ENCODE measurements at regions not wholly inside any gene's neighbourhood (a gene's known extent, or its start where the extent isn't known, plus 50 kb on each side); places are given as distances from the start of the nearest gene placed in this dataset.

DNA sequence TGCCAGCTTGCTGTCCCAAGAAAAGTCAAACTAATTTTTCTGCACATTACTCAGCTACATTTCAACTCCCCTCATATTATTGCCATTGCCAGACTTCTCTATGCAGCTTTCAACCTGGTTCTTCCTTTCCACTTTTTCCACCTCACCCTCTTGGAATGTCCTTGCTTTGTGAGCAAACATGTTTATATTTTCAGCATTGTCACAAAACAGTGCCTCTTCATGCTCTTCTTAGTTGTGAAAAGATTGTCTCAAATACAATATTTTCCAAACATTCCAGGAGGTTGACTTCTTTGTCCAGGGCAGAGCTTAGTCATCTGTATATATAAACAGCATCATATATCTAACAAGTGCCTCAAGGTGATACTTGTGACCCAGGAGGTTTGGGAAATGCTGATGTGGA, 803.3 kb upstream of the CELF4 start:
- DNase-seq: no peak

DNA sequence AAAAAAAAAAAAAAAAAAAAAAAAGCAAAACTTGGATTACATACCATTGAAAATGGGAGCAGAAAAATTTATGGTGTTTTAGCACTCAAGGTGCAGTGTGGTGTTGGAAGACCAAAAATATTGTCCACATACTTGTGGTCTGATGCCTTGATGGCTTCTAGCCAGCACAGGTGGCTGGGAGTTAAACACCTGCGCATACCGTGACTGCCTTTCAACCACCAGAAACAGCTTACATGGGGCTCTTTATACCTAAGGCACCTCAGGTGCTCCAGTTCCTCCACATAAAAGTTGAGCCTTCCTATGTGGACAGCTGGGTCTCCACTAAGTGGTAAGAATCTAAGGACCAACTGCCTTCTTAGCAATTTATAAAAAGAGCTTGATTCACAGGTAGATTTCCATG, 802.6 kb upstream of the CELF4 start:
- no peak for DNase-seq

GRCh38 chr18:38367473-38367872, 801.9 kb upstream of the CELF4 start:
- DNase-seq: no peak

DNA sequence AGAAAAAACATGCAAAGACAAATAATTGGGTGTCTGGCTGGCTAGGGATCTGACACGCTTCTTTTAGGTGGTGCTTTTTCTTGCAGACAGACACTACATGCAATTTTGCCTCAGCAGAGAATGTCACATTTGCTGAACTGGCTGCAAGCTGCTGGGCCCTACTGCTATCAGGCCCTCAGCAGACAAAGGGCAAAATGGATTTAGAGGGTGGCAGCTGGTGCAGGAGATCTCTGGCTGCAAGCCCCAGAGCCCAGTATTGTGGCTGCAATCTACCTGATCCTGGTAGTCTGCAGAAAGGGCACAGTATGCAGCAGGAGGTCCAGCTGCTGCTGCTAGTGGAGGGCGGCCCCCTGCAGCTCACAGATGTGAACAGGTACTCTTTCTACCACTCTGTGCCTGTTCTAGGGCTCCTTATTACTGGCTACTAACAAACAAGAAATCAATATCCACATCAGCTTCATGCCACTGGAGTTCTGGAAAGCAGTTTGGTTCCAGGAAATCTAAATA, 796.7 kb upstream of the CELF4 start:
- no peak for DNase-seq

GRCh38 chr18:38358805-38359657, 793.4 kb upstream of the CELF4 start:
- DNase-seq: no peak

DNA sequence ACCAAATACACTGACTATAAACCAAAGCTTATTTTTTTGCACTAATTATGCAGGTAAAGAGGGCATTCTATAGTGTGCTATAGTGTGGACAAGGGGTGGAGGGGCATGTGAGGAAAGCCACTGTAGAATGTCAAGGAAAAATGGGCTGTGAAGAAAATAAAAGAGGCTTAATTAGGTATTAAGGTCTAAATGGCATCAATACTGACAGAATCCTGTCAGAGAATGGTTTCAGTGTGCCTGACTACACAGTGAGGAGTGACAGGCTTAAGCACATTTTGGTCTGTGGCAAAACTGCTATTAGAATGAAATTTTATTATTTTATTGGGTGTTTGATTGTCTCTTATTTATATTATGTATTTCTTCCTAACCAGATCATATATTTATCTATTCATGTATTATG, 787.6 kb upstream of the CELF4 start:
- DNase-seq: no peak

DNA sequence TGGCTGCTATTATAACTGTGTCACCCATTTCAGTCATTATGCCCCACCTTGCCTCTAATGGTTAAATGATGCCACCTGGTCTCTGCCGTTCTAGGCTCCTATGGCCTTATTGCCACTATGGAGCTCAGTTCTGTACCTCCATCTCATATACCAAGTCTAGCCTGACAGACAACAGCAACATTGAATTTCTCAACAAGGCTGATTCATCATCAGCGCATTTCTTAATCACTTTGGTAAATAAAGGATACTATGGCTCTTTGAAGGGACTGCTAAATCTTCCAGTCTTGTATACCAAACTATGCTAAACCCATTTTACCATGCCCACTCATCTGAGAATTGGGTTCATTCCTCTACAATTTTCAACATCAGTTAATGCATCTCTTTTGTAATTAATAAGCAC, 784.5 kb upstream of the CELF4 start:
- no peak for DNase-seq

DNA sequence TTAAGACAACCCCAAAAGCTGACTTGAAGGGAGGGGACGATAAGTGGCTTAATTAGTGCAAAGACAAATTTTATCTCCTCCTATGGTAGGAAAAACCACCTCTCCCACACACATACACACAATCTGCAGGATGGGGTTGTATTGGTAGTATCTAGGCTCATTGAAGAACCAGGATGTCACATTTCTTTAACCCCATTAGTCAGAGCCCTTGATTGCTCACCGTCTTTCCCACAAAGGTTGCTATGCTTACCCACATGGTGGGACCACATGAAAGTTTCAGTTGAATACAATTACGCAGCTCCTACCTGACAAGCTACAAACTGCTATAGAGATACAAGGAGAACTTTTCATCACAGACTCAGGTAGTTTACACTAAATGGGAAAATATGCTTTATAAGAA, 765.0 kb upstream of the CELF4 start:
- DNase-seq: no peak

DNA sequence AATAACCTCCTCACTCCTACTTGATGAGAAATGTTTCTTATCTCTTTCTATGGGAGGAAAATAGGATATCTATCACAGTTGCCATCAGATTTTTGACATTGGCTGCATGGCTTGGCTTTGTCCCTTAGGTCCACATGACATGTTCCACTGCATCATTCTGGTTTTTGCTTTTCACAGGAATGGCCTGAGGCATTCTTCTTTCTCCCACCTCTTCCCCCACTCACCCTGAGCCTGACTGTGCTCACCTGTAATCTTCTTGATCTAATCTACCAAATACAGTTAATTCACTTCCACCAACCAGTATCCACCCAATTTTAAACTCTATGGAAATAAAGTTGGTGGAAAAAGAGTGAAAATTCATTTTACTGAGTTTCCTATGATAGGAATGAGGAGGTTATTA, 763.5 kb upstream of the CELF4 start:
- no peak for DNase-seq

GRCh38 chr18:38322206-38322605, 756.6 kb upstream of the CELF4 start:
- no peak for DNase-seq

- no peak for DNase-seq
Observed at GRCh38 chr18:38321262-38321661, 755.7 kb upstream of the CELF4 start.

DNA sequence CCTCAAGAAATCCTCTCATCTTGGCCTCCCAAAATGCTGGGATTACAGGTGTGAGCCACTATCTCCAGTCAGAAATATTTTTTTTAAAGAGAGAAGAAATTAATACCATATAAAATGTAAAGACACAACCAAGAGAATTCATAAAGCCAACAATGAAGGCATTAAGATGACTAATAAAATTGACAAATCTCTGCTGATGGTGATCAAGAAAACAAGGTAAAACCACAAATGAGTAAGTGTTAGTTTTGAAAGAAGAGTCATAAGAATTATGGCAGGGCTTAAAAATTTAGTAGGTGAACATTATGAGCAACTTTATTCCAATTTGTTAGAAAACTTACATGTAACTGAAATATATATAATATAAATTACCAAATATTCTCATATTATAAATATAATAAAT, 752.8 kb upstream of the CELF4 start:
- no peak for DNase-seq

- no peak for DNase-seq
Observed at GRCh38 chr18:38313831-38314230, 748.2 kb upstream of the CELF4 start.

GRCh38 chr18:38312532-38312931, 746.9 kb upstream of the CELF4 start:
- no peak for DNase-seq

- DNase-seq: no peak
Observed at GRCh38 chr18:38310936-38311335, 745.3 kb upstream of the CELF4 start.

DNA sequence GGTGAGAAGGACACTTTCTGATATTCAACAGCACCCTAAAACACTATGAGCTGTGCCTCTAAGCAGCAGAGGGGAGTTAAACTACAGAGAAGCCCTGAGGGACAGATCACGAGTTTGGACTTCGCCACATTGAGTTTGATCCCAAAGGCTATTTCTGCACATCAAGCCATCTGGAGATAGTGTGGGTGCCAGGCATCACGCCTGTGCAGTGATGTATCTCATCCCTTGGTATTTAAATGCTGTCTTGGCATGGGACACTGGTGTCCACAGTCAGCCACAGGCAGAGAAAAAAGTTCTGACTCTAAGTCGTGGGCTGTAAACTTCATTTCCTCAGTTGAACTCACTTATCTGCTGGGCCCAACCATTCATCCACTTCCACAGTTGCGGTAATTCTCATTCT, 742.3 kb upstream of the CELF4 start:
- DNase-seq: no peak

DNA sequence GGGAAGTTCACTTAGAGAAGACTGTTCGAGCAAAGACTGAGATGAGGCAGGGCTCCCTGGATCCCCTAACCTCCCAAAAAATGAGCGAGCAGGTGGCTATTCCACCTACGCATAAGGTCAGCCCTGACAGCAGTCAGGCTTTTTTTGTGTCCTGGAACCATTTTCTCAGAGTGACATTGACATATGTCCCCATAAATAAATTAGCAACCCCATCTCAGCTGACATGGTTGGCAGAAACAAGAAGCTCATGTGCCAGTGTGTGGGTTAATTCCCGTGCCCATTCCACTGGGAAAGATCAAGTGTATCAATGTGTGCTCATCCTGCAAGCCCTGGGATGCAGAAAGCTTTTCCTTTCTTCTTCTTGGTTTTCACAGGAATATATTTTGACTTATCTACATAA, 740.4 kb upstream of the CELF4 start:
- no peak for DNase-seq

DNA sequence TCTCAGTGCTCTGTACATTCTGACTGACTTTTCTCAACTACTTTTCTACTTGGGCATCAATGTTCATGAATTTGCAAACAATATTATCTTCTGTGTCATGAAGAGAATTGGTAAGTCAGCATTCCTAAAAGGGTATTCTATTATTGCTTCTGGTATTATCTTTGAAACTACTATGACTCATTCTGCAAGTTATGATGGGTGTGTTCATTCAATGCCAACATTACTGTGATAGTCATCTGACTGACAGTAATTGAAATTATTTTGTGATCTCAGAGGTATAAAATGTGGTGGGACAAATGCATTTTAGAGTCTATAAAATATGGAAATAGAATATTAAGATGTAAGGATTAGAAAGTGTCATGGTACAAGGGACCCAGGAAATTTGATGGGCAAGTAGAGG, 736.0 kb upstream of the CELF4 start:
- DNase-seq: no peak

- no peak for DNase-seq
Observed at GRCh38 chr18:38297910-38298309, 732.3 kb upstream of the CELF4 start.

- no peak for DNase-seq
Observed at GRCh38 chr18:38290229-38290628, 724.6 kb upstream of the CELF4 start.

GRCh38 chr18:38284972-38285371, 719.4 kb upstream of the CELF4 start:
- DNase-seq: no peak

DNA sequence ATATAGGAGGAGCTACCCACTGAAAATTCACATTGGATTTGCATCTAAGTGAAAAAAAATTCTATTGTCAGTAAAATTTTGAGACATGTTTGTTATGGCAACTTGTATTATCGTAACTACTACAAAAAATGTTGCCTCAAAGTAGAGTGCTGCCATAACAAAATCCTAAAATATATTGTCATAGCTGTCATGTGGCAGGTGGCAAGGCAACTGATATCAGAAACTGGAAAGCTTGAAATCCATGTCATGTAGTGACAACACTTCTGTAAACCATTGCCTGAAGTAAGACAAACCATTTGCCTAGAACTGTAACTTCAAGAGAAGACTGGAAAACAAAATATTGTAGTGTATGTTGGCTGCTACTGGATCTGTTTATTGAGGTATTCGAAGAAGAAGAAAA, 697.5 kb upstream of the CELF4 start:
- DNase-seq: no peak

- no peak for DNase-seq
Observed at GRCh38 chr18:38262661-38263060, 697.1 kb upstream of the CELF4 start.

- no peak for DNase-seq
Observed at GRCh38 chr18:38257661-38258060, 692.1 kb upstream of the CELF4 start.

DNA sequence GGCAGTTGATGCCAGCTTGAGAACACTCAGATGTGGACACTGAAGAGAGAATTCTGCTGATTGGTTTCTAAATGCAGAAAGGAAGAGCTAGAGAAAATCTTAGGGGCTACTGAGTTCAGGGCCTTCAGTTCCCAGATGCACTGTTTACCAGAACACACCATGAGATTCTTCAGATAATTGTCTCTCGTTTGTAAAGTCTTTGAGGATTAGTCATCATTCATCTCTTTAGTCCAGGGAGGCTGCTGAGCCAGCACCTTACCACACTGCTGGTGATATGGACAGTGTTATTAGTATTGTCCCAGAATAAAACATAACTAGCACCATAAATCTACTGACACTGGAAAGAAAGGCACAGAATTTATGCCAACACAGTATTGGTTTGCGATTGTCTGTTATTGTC, 690.8 kb upstream of the CELF4 start:
- DNase-seq: no peak
